ENCODE measurements at regions not wholly inside any gene's neighbourhood (a gene's known extent, or its start where the extent isn't known, plus 50 kb on each side); places are given as distances from the start of the nearest gene placed in this dataset.

DNA sequence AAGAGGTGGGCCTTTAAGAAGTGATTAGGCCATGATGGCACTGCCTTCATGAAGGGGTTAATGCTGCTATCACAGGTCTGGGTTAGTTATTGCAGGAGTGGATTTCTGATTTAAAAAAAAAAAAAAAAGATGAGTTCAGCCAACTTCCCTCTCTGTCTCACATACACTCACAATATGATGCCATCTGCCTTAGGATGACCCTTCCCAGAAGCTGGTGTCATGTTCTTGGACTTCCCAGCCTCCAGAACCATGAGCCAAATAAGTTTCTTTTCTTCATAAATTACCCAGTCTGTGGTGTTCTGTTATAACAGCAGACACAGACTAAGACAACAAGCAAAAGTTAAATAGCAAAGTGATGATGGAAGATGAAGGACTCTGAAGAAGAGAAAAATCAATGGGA is 179.7 kb upstream of the ETAA1 start:
- Histone ChIP-seq H3K9me3 (replicated peaks; ENCODE audit: control insufficient read depth, insufficient read depth, low read length) (no peaks in the 10 kb centered on the region), H3K4me2 (ENCODE audit: insufficient read depth, low read length) (no peak overlapping the region), H3K79me2 (ENCODE audit: control insufficient read depth, insufficient read depth, low read length) (no peaks in the 10 kb centered on the region), H3K4me1 (ENCODE audit: control insufficient read depth, extremely low read depth, insufficient read depth, low read length) (no peaks in the 10 kb centered on the region), H3K9me1 (replicated peaks; ENCODE audit: control insufficient read depth, extremely low read depth, insufficient read depth, low read length) (no peaks in the 10 kb centered on the region), H3K9ac (replicated peaks; ENCODE audit: extremely low read depth, insufficient read depth, low read length) (no peak overlapping the region), H4K20me1 (replicated peaks; ENCODE audit: control insufficient read depth, extremely low read depth, insufficient read depth, low read length) (no peaks in the 10 kb centered on the region), H2AFZ (ENCODE audit: low read depth, low read length) (no peak overlapping the region), H3K27me3 (ENCODE audit: control insufficient read depth in 2 of 2, insufficient read depth in 2 of 2, low read length in 2 of 2) (no peaks in the 10 kb centered on the region), H3K27ac (ENCODE audit: insufficient read depth, low read depth, low read length) (no peak overlapping the region), H3K36me3 (ENCODE audit: control insufficient read depth in 2 of 2, extremely low read depth in 1 of 2, insufficient read depth in 2 of 2, low read length in 2 of 2) (no peaks in the 10 kb centered on the region), H3K4me3 (replicated peaks in 1 of 3; ENCODE audit: insufficient read depth in 1 of 3, low read depth in 1 of 3, low read length in 3 of 3) (no peak overlapping the region)
- ChIA-PET CTCF (interaction anchor here (0.6 to 2.1 kb wide), 2 partner anchors 782 to 814 kb away, joined by 4 to 5 read pairs; no protein-coding TSS in a partner anchor), POLR2A (no interaction called here)
- no TSS peak for BruUV-seq (replicated peaks)
- no peak for DNase-seq (ENCODE audit: low read depth, low spot score)
- intact Hi-C loops (cut with micrococcal nuclease), result loop anchor here (5.0 to 10.0 kb wide), 3 partner anchors 260 to 815 kb away; no protein-coding TSS in a partner anchor
- TF ChIP-seq, protein P1, sequence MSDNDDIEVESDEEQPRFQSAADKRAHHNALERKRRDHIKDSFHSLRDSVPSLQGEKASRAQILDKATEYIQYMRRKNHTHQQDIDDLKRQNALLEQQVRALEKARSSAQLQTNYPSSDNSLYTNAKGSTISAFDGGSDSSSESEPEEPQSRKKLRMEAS (IDR thresholded peaks at IDR 0.05; ENCODE audit: insufficient read depth, insufficient read length), result no peak
- TF ChIP-seq POLR2AphosphoS5 (IDR thresholded peaks at IDR 0.05; ENCODE audit: insufficient read depth, low read depth, low read length) (no peak), POLR2A (IDR thresholded peaks at IDR 0.05; ENCODE audit: low read depth, low read length) (no peak), GATA2 (IDR thresholded peaks at IDR 0.05; ENCODE audit: insufficient read depth, insufficient read length, low read depth, low read length) (no peak), JUN (IDR thresholded peaks at IDR 0.05; ENCODE audit: borderline replicate concordance, insufficient read depth, insufficient read length, low read depth) (no peak), EZH2 (IDR thresholded peaks at IDR 0.05; ENCODE audit: borderline replicate concordance, low read depth, low read length, severe bottlenecking) (no peak), MYC (IDR thresholded peaks at IDR 0.05; ENCODE audit: low read depth, low read length) (no peak), FOS (IDR thresholded peaks at IDR 0.05; ENCODE audit: borderline replicate concordance, insufficient read depth, low read length) (no peak)
- TF ChIP-seq, protein P2, sequence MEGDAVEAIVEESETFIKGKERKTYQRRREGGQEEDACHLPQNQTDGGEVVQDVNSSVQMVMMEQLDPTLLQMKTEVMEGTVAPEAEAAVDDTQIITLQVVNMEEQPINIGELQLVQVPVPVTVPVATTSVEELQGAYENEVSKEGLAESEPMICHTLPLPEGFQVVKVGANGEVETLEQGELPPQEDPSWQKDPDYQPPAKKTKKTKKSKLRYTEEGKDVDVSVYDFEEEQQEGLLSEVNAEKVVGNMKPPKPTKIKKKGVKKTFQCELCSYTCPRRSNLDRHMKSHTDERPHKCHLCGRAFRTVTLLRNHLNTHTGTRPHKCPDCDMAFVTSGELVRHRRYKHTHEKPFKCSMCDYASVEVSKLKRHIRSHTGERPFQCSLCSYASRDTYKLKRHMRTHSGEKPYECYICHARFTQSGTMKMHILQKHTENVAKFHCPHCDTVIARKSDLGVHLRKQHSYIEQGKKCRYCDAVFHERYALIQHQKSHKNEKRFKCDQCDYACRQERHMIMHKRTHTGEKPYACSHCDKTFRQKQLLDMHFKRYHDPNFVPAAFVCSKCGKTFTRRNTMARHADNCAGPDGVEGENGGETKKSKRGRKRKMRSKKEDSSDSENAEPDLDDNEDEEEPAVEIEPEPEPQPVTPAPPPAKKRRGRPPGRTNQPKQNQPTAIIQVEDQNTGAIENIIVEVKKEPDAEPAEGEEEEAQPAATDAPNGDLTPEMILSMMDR (IDR thresholded peaks at IDR 0.05; ENCODE audit: extremely low read depth in 1 of 2, insufficient read depth in 1 of 2, low read depth in 1 of 2, low read length in 2 of 2), result no peak
- dilution Hi-C loops (cut with MboI; ENCODE audit: extremely low pct_ligation_motif_present, low sequenced_read_pairs), result no loop called here
- no peak for FAIRE-seq

Measured in endothelial cell of umbilical vein (primary cell).